ENCODE measurements at regions not wholly inside any gene's neighbourhood (a gene's known extent, or its start where the extent isn't known, plus 50 kb on each side); places are given as distances from the start of the nearest gene placed in this dataset.

GRCh38 chr14:97978341-97978740 is 1181.2 kb downstream of the VRK1 start:
- peak; percentile 8 to 39 (median 17) for TF ChIP-seq CTCF (IDR thresholded peaks at IDR 0.05)
- TF ChIP-seq EP300 (IDR thresholded peaks at IDR 0.05): no peak
- no peak for TF ChIP-seq POLR2A (IDR thresholded peaks at IDR 0.05; ENCODE audit: low read depth)
